GM13976 (cell line): ENCODE measurements at regions not wholly inside any gene's neighbourhood (a gene's known extent, or its start where the extent isn't known, plus 50 kb on each side); places are given as distances from the start of the nearest gene placed in this dataset.
"Not testable (repeated sequence)": the region's sequence is repeated elsewhere in the genome, so short reads cannot be mapped to it uniquely, and the experiment has no call there.

Source experiments
- DNase-seq: peaks from one replicate; pipeline ENCODE4 v3.0.0; 2012; ENCODE audit warnings: low spot score
- in situ Hi-C: fragments of 300-500 bp; cut with MboI; formaldehyde crosslinking; loops from one replicate; pipeline ENCODE4 v1.12.0; 2022; ENCODE audit warnings: low sequenced_read_pairs, mixed read lengths, inconsistent platforms; ENCODE audit not compliant: unreplicated experiment
- TF ChIP-seq, protein P1 (sequence below): IDR thresholded peaks from 2 replicates; pipeline ENCODE4 v1.5.1; 2012; ENCODE audit warnings: borderline replicate concordance, mild to moderate bottlenecking; ENCODE audit not compliant: insufficient read depth; ENCODE audit errors: extremely low read depth, missing control alignments, control extremely low read depth

DNA sequence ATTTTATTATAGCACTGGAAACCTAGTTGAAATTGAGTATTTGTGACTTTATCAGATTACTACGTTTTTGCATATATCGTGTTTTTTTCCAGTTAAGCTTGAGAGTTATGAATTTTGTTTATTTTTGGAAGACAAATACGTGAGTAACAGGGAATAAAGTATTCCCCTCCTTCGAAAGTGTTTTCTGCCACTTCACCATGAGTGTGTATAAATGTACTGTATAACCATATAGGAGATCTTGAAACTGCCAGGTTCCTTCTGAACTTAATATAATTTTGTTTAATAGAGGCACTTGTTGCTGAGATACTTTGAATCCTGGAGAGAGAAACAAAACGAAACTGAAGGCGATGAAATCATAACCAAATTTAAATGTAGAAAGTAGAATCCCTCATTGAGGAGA, 1004.4 kb upstream of the ZEB2 start:
- TF ChIP-seq, protein P1, sequence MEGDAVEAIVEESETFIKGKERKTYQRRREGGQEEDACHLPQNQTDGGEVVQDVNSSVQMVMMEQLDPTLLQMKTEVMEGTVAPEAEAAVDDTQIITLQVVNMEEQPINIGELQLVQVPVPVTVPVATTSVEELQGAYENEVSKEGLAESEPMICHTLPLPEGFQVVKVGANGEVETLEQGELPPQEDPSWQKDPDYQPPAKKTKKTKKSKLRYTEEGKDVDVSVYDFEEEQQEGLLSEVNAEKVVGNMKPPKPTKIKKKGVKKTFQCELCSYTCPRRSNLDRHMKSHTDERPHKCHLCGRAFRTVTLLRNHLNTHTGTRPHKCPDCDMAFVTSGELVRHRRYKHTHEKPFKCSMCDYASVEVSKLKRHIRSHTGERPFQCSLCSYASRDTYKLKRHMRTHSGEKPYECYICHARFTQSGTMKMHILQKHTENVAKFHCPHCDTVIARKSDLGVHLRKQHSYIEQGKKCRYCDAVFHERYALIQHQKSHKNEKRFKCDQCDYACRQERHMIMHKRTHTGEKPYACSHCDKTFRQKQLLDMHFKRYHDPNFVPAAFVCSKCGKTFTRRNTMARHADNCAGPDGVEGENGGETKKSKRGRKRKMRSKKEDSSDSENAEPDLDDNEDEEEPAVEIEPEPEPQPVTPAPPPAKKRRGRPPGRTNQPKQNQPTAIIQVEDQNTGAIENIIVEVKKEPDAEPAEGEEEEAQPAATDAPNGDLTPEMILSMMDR: no peak
- in situ Hi-C loops: no loop called here

DNA sequence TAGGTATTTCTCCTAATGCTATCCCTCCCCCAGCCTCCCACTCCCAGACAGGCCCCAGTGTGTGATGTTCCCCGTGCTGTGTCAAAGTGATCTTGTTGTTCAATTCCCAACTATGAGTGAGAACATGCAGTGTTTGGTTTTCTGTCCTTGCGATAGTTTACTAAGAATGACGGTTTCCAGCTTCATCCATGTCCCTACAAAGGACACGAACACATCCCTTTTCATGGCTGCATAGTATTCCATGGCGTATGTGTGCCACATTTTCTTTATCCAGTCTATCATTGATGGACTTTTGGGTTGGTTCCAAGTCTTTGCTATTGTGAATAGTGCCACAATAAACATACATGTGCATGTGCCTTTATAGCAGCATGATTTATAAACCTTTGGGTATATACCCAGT, 999.3 kb upstream of the ZEB2 start:
- in situ Hi-C loops, DNase-seq: not testable (repeated sequence)

More for the DNA sequence above, 1004.4 kb upstream of the ZEB2 start:
- DNase-seq: no peak

DNA sequence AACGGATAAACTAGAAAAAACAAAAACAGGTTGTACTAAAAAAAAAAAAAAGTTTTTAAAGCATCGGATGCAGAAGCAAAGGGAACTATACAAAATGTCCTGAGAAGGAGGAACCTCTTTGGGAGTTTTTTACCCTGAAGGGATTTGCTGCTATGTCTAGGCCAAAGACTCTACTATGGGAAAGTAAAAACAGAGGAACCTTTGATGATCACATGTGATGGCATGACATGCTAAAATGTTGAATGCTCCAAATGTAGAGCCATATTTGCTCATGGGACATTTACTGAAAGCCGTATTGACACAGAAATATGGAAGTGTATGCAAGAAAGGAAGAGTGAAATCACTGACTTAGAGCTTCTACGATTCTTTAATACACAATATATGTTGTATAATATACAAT, 992.0 kb upstream of the ZEB2 start:
- in situ Hi-C loops: no loop called here
- no peak for DNase-seq
- TF ChIP-seq, protein P1: no peak

DNA sequence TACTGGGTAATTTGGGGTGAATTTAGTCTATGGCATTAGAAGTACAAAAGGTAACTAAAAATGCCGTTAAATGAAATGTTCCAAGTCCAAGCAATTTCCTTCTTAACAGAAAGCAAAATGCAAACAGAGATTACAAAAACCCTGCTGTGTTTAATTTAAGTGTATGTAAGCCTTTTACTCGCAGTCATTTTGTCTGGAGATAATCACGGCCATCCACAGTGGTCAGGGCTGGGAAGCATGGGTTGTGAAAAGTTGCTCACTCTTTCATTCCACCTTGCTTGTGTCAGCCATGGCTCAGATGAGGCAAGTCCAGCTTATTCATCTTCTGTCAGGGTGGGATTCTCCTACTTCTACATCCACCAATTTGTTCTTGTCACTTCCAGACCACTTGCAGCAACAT, 983.6 kb upstream of the ZEB2 start:
- TF ChIP-seq, protein P1: no peak
- DNase-seq: no peak
- in situ Hi-C loops: no loop called here

DNA sequence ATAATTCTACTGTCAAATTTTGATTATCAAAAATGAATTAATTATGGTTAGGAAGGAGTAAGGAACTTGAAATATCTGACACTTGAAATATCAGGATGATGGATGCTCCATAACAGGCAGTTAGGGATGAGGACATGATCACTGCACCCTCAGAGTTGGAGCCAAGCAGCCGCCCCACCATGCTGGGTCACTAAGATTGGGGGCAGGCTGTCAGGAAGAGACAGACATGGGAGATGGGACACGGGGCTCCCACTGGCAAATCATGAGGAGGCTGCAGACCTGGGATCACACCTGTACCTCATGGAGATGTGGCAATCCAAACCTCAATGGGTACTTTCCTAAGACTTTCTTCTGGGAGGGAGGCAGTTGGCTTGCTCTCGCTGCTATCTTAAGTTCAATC, 982.0 kb upstream of the ZEB2 start:
- DNase-seq: no peak
- in situ Hi-C loops: no loop called here
- TF ChIP-seq, protein P1: no peak

DNA sequence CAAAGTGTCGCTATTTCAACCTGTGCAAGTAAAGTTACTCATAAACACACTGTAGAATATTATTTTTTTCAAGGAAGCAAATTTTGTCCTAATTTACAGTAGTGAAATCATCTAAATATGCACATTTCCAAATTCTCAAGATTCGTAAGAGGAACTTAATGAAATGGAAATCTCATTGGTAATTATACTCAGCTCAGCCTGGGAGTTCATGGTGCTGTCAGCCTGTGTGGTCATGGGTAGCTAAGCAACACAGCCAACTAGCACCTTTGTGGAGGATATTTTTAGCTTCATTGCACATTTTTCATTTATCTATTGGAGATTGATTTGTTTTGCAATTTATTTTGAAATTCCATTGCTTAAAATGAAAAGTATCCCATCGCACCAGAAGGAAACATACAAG, 975.7 kb upstream of the ZEB2 start:
- TF ChIP-seq, protein P1: no peak
- in situ Hi-C loops: no loop called here
- DNase-seq: no peak

DNA sequence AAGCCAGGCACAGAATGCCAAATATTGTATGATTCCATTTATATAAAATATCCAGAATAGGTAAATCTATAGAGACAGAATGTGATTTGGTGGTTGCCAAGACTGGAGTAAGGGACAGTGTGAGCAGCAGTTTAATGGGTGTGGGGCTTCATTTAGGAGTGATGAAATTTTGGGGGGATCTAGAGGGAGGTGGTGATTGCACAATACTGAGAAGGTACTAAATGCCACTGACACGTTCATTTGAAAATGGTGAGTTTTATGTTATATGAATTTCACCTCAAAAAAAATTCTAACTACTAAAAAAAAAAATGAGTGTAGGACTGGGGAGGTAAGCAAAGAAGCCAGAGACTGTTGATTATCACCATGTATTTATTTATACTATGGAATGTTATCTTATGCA, 974.5 kb upstream of the ZEB2 start:
- in situ Hi-C loops: no loop called here
- no peak for DNase-seq
- TF ChIP-seq, protein P1: no peak
